Common myeloid progenitor, CD34-positive (primary cell): ENCODE measurements at regions not wholly inside any gene's neighbourhood (a gene's known extent, or its start where the extent isn't known, plus 50 kb on each side); places are given as distances from the start of the nearest gene placed in this dataset.
"Not testable (repeated sequence)": the region's sequence is repeated elsewhere in the genome, so short reads cannot be mapped to it uniquely, and the experiment has no call there.

Source experiments
- CTCF ChIA-PET: fragments of 350-600 bp; sonication (Branson Sonifier 250); formaldehyde crosslinking; loops from one replicate; lab custom pipeline; 2021; ENCODE audit warnings: antibody characterized with exemption; lab: Charles Lee
- POLR2A ChIA-PET: fragments of 350-600 bp; sonication (Branson Sonifier 250); formaldehyde crosslinking; loops from one replicate; lab custom pipeline; 2021; ENCODE audit warnings: antibody characterized with exemption; lab: Charles Lee
- DNase-seq, 3 donors: peaks; one replicate each; pipeline versions ENCODE4 v3.0.0 to v3.0.0-alpha.2; 2013
- H3K27ac ChIP-seq, 2 experiments: 1 replicate in 1 of 2; 2 replicates in 1 of 2; pipeline ENCODE4 v1.7.0; 2013; ENCODE audit warnings: inconsistent platforms in 2 of 2, low read length in 2 of 2, mild to moderate bottlenecking in 2 of 2, low read depth in 1 of 2, moderate library complexity in 1 of 2; ENCODE audit not compliant: severe bottlenecking in 2 of 2, insufficient read depth in 1 of 2, poor library complexity in 1 of 2
- H3K27me3 ChIP-seq, 5 experiments: replicated peaks in 2 of 5; 1 replicate in 3 of 5; 2 replicates in 2 of 5; pipeline versions ENCODE4 v1.6.1 to v1.7.0; 2013; ENCODE audit warnings: low read length in 4 of 5, mild to moderate bottlenecking in 2 of 5, moderate library complexity in 2 of 5, inconsistent platforms in 1 of 5; ENCODE audit not compliant: insufficient read depth in 5 of 5, control insufficient read depth in 4 of 5
- H3K36me3 ChIP-seq, 4 experiments: 1 replicate in 2 of 4; 2 replicates in 2 of 4; pipeline versions ENCODE4 v1.6.1 to v1.7.0; 2013; ENCODE audit warnings: low read length in 3 of 4, control low read depth in 1 of 4, mild to moderate bottlenecking in 1 of 4; ENCODE audit not compliant: control insufficient read depth in 4 of 4, insufficient read depth in 4 of 4
- H3K4me1 ChIP-seq, 4 experiments: 1 replicate in 3 of 4; 2 replicates in 1 of 4; pipeline versions ENCODE4 v1.6.1 to v1.7.1; 2013; ENCODE audit warnings: low read length in 3 of 4, mild to moderate bottlenecking in 3 of 4, control low read depth in 1 of 4, inconsistent platforms in 1 of 4, moderate library complexity in 1 of 4; ENCODE audit not compliant: control insufficient read depth in 4 of 4, insufficient read depth in 4 of 4; ENCODE audit errors: control extremely low read depth in 1 of 4
- H3K4me3 ChIP-seq, 7 experiments: 1 replicate in 4 of 7; 2 replicates in 3 of 7; pipeline versions ENCODE4 v1.5.1 to v1.7.0; 2013; ENCODE audit warnings: mild to moderate bottlenecking in 7 of 7, low read length in 6 of 7, moderate library complexity in 6 of 7, inconsistent platforms in 2 of 7, low read depth in 2 of 7, control low read depth in 1 of 7; ENCODE audit not compliant: insufficient read depth in 4 of 7, control insufficient read depth in 1 of 7; ENCODE audit errors: extremely low read depth in 1 of 7
- H3K9me3 ChIP-seq, 5 experiments: 1 replicate in 4 of 5; 2 replicates in 1 of 5; pipeline versions ENCODE4 v1.6.1 to v1.7.1; 2013; ENCODE audit warnings: low read length in 4 of 5, mild to moderate bottlenecking in 2 of 5, inconsistent platforms in 1 of 5, low read depth in 1 of 5, moderate library complexity in 1 of 5; ENCODE audit not compliant: control insufficient read depth in 4 of 5, insufficient read depth in 2 of 5; ENCODE audit errors: control extremely low read depth in 1 of 5
- WGBS: methylation state at CpG from one replicate; pipeline ENCODE4 v1.1.5; 2013; ENCODE audit not compliant: insufficient coverage; 5-methylcytosine and 5-hydroxymethylcytosine counted together

DNA sequence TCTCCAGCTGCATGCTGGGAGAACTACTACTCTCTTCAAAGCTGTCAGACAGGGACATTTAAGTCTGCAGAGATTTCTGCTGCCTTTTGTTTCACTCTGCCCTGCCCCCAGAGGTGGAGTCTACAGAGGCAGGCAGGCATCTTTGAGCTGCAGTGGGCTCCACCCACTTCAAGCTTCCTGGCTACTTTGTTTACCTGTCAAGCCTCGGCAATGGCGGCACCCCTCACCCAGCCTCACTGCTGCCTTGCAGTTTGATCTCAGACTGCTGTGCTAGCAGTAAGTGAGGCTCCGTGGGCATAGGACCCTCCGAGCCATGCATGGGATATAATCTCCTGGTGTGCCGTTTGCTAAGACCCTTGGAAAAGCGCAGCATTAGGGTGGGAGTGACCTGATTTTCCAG, 61.7 kb downstream of the DMRTA1 start:
- H3K27ac ChIP-seq, CTCF ChIA-PET, DNase-seq, H3K27me3 ChIP-seq, H3K36me3 ChIP-seq, H3K4me3 ChIP-seq, POLR2A ChIA-PET, H3K4me1 ChIP-seq, H3K9me3 ChIP-seq: not testable (repeated sequence)
- WGBS: 98% methylated on average over 6 of the region's 6 CpGs

DNA sequence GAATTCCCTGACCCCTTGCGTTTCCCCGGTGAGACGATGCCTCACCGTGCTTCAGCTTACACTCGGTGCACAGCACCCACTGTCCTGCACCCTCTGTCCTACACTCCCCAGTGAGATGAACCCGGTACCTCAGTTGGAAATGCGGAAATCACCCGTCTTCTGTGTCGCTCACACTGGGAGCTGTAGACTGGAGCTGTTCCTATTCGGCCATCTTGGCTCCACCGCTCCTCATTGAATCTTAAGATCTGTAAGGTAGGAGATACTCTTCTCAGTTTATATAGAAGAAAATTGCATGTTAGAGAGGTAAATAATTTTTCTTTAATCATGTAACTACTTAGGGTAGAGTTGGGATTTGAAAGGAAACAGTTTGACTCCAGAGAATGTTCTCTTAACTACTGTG, 62.2 kb downstream of the DMRTA1 start:
- 93% methylated on average over 10 of the region's 11 CpGs for WGBS

DNA sequence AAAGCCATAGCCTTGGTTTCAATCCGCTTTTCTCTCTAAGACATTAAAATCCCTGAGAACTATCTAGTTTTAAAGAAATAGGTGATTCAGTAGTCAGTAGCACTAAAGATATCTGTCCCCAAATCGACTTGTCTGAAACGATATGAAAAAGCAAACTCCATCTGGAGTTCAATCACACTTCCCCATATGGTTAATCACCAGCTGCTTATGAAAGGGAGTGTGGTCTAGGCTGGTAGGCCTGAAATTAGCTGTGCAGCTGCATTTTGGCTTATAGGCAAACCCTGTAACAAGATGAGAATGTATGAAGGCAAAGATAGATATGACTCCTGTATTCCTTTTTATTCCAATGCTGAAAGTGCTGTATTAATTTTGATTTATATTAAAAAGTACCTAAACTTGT, 65.9 kb downstream of the DMRTA1 start:
- Histone ChIP-seq H3K27me3 (no peaks in the 10 kb centered on the region), H3K9me3 (no peaks in the 10 kb centered on the region), H3K4me3 (no peak overlapping the region), H3K4me1 (no peaks in the 10 kb centered on the region), H3K27ac (no peak overlapping the region), H3K36me3 (no peaks in the 10 kb centered on the region)
- ChIA-PET CTCF (no interaction called here), POLR2A (no interaction called here)
- no CpG with 5 or more reads among the region's 3 CpGs for WGBS
- no peak for DNase-seq

More for the DNA sequence above, 62.2 kb downstream of the DMRTA1 start:
- no peaks in the 10 kb centered on the region for H3K27me3 ChIP-seq
- H3K27ac ChIP-seq: no peak overlapping the region
- no peak for DNase-seq
- ChIA-PET POLR2A (no interaction called here), CTCF (no interaction called here)
- no peaks in the 10 kb centered on the region for H3K36me3 ChIP-seq
- H3K9me3 ChIP-seq: no peaks in the 10 kb centered on the region
- no peak overlapping the region for H3K4me3 ChIP-seq
- H3K4me1 ChIP-seq: no peaks in the 10 kb centered on the region

- Histone ChIP-seq H3K27me3 (no peaks in the 10 kb centered on the region), H3K9me3 (no peaks in the 10 kb centered on the region), H3K36me3 (no peaks in the 10 kb centered on the region), H3K4me1 (no peaks in the 10 kb centered on the region), H3K4me3 (no peak overlapping the region), H3K27ac (no peak overlapping the region)
- ChIA-PET POLR2A (no interaction called here), CTCF (no interaction called here)
- no peak for DNase-seq
These were observed 68.2 kb downstream of the DMRTA1 start for GRCh38 chr9:22514871-22515270.

DNA sequence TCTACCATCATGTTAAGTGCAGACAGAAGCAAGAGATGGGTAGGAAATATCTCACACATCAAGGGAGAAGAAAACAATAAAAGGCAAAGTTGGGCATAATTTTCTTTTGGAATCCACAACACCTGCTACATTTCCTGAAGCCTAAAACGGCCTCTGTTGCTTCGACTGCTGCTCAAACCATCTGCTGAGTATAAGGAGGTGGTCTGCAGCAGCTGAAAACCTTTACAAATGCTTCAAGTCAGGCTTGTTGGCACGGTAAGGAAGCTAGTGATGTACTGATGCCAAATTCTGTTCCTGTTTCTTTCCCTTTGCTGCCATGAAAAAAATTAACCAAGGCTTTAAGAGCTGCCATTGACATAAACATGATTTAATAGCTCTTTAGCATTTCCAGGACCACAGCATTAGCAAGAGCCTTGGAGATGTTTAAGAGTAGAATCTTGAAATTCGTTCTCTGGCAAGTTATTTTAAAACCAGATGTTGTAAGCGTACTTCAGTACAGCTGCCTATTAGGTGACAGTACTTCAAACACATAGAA, 75.6 kb downstream of the DMRTA1 start:
- ChIA-PET CTCF (no interaction called here), POLR2A (no interaction called here)
- Histone ChIP-seq H3K4me3 (no peak overlapping the region), H3K4me1 (no peaks in the 10 kb centered on the region), H3K27ac (no peak overlapping the region), H3K36me3 (no peaks in the 10 kb centered on the region), H3K27me3 (no peaks in the 10 kb centered on the region), H3K9me3 (no peaks in the 10 kb centered on the region)
- WGBS: 84% methylated on average over 4 of the region's 5 CpGs
- DNase-seq: no peak

DNA sequence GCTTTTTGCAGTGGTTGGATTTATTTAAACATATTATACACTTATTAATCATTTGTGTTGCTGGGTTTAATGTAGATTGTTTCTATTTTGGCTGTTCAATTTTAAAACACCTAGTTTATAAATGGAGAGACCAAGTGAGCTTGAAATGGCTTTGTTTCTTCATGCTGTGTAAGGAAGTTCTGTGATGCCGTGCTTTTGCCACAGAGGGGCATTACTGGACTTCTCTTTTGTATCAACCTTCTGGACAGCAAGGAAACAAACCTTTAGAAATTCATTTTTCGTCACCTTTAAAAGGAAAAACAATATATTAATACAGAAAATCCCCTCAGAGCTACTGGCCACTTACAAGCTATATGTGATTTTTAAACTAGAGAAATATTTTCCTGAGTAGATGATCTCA, 81.9 kb downstream of the DMRTA1 start:
- Histone ChIP-seq H3K36me3 (no peaks in the 10 kb centered on the region), H3K9me3 (no peaks in the 10 kb centered on the region), H3K4me3 (no peak overlapping the region), H3K27me3 (no peaks in the 10 kb centered on the region), H3K4me1 (no peaks in the 10 kb centered on the region), H3K27ac (no peak overlapping the region)
- POLR2A ChIA-PET: no interaction called here
- CTCF ChIA-PET: no interaction called here
- DNase-seq: no peak
- WGBS: 80% methylated on average over 1 of the region's 2 CpGs

DNA sequence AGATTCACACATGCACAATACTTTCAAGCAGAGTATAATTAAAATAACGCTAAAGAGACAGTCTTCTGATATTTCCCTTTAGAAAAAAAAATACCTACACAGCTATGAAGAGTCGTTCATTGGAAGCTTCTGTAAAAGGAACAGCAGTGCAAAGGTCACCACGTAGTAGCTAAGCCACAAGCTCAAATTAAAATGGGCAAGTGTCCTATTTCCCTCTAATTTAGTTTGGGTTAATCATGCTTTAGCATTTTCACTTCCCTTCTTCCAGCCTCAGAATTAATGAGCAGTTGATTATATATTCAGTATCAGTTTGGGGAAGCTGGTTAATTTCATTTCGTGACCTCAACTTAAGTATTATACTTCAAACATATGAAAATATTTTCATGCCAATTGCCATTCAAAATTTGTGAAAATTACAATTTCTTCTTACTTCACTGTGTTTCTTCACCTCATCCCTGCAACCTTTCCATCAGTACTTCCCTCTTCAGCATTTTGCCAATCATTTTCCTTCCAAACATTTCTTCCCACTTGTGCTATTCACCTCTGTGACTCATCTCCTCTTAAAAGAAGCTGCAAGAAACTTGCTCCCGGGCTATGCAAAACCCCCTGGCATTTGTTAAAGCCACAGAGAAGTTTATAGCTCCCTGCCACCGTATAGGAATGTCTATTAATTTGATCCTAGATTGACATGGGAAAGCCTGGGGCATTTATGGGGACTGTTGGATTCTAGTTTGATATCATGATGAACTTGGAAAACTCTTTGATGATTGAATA, 83.0 kb downstream of the DMRTA1 start:
- ChIA-PET POLR2A (no interaction called here), CTCF (no interaction called here)
- 67% methylated on average over 4 of the region's 6 CpGs for WGBS
- no peaks in the 10 kb centered on the region for H3K27me3 ChIP-seq
- no peaks in the 10 kb centered on the region for H3K4me1 ChIP-seq
- no peaks in the 10 kb centered on the region for H3K9me3 ChIP-seq
- no peak for DNase-seq
- no peak overlapping the region for H3K4me3 ChIP-seq
- H3K27ac ChIP-seq: no peak overlapping the region
- no peaks in the 10 kb centered on the region for H3K36me3 ChIP-seq
